HepG2 (cell line): ENCODE measurements at regions not wholly inside any gene's neighbourhood (a gene's known extent, or its start where the extent isn't known, plus 50 kb on each side); places are given as distances from the start of the nearest gene placed in this dataset.
A peak's percentile ranks its signal among the peaks of the same experiment; 100 is the strongest.

ENCODE experiments used
- ATAC-seq: fragments of 200-7000 bp; cut with Tn5 transposase; 3 replicates; pipeline ENCODE4 v1.9.1; 2020; ENCODE audit warnings: mild to moderate bottlenecking, moderate library complexity
- BruUV-seq: library from RNA; stranded (reverse); fragments of 400-500 nt; replicated peaks from 2 replicates; lab custom pipeline; 2021; lab: Mats Ljungman, UMichigan
- CTCF ChIA-PET: fragments of 300-600 bp; formaldehyde crosslinking; extraction: SDS; loops from one replicate; lab custom pipeline; 2021; ENCODE audit warnings: low total read pairs, inconsistent platforms, low intra/inter-chr PET ratio; lab: Yijun Ruan, JAX
- POLR2A ChIA-PET: fragments of 350-600 bp; sonication (Branson Sonifier 250); formaldehyde crosslinking; loops from one replicate; lab custom pipeline; 2020; ENCODE audit warnings: antibody characterized with exemption, inconsistent platforms; lab: Yijun Ruan, JAX
- DNase-seq: peaks from one replicate; pipeline ENCODE4 v3.0.0-alpha.2; 2015; ENCODE audit warnings: low spot score
- FAIRE-seq: peaks from 3 replicates; lab custom pipeline; 2011; peaks lifted over from hg19 to GRCh38; lab: Jason Lieb, UNC
- H2AFZ ChIP-seq: one replicate; pipeline ENCODE4 v1.6.1; 2011; ENCODE audit warnings: low read length, inconsistent platforms
- H3K27ac ChIP-seq: fragments of 300-600 bp; 3 replicates; pipeline ENCODE4 v1.8.0; 2011; ENCODE audit warnings: mixed run types, mild to moderate bottlenecking, mixed read lengths, low read length, inconsistent platforms; ENCODE audit not compliant: insufficient read depth; ENCODE audit errors: extremely low read length
- H3K27me3 ChIP-seq, 2 experiments: fragments of 200-600 bp in 1 of 2; 2 replicates in 1 of 2; 3 replicates in 1 of 2; pipeline versions ENCODE4 v1.6.0 to v1.8.0; 2011; ENCODE audit warnings: low read length in 2 of 2, mild to moderate bottlenecking in 2 of 2, moderate library complexity in 2 of 2, inconsistent platforms in 1 of 2; ENCODE audit not compliant: insufficient read depth in 2 of 2, control insufficient read depth in 1 of 2
- H3K36me3 ChIP-seq, 2 experiments: fragments of 200-600 bp in 1 of 2; replicated peaks in 1 of 2; 2 replicates in 1 of 2; 3 replicates in 1 of 2; pipeline versions ENCODE4 v1.5.1 to v1.8.0; 2011; ENCODE audit warnings: low read length in 2 of 2, inconsistent platforms in 1 of 2; ENCODE audit not compliant: insufficient read depth in 2 of 2, control insufficient read depth in 1 of 2
- H3K4me1 ChIP-seq: 2 replicates; pipeline ENCODE4 v1.5.1; 2012; ENCODE audit warnings: low read length, inconsistent platforms; ENCODE audit not compliant: insufficient read depth
- H3K4me2 ChIP-seq: 2 replicates; pipeline ENCODE4 v1.6.0; 2011; ENCODE audit warnings: low read depth, low read length, inconsistent platforms
- H3K4me3 ChIP-seq, 3 experiments: fragments of 200-600 bp in 1 of 3; sonication (generic), shearing (Covaris generic) in 1 of 3; replicated peaks in 1 of 3; 2 replicates each; pipeline ENCODE4 v1.5.1; 2011 to 2016; ENCODE audit warnings: low read length in 3 of 3, inconsistent platforms in 2 of 3, low read depth in 2 of 3, mild to moderate bottlenecking in 2 of 3, control low read depth in 1 of 3, mixed read lengths in 1 of 3; ENCODE audit not compliant: insufficient read depth in 1 of 3
- H3K79me2 ChIP-seq: one replicate; pipeline ENCODE4 v1.6.1; 2011; ENCODE audit warnings: low read length, inconsistent platforms; ENCODE audit not compliant: insufficient read depth
- H3K9ac ChIP-seq: 2 replicates; pipeline ENCODE4 v1.6.0; 2011; ENCODE audit warnings: mild to moderate bottlenecking, low read depth, low read length, inconsistent platforms; ENCODE audit not compliant: insufficient read depth
- H3K9me3 ChIP-seq: 2 replicates; pipeline ENCODE4 v1.5.1; 2012; ENCODE audit warnings: mild to moderate bottlenecking, low read length
- H4K20me1 ChIP-seq: 2 replicates; pipeline ENCODE4 v1.6.0; 2011; ENCODE audit warnings: inconsistent platforms, mild to moderate bottlenecking, low read length, moderate library complexity; ENCODE audit not compliant: insufficient read depth
- AHR ChIP-seq: IDR thresholded peaks from 2 replicates; pipeline ENCODE4 v1.6.1; 2018; ENCODE audit warnings: missing genetic modification reagents, missing compliant biosample characterization
- CTCF ChIP-seq: sonication (generic); formaldehyde crosslinking; IDR thresholded peaks from 2 replicates; pipeline ENCODE4 v1.5.0; 2020; ENCODE audit warnings: mild to moderate bottlenecking, missing genetic modification reagents, moderate library complexity
- MAX ChIP-seq: IDR thresholded peaks from 2 replicates; pipeline ENCODE4 v1.6.1; 2012; ENCODE audit warnings: inconsistent platforms
- RELA ChIP-seq: sonication (generic); formaldehyde crosslinking; IDR thresholded peaks from 2 replicates; pipeline ENCODE4 v1.4.0; 2020; ENCODE audit warnings: missing genetic modification reagents
- STAG1 ChIP-seq: sonication (generic); formaldehyde crosslinking; IDR thresholded peaks from 2 replicates; pipeline ENCODE4 v1.4.0; 2020; ENCODE audit warnings: missing genetic modification reagents
- ZNF142 ChIP-seq: sonication (generic); formaldehyde crosslinking; IDR thresholded peaks from 2 replicates; pipeline ENCODE4 v1.4.0; 2020; ENCODE audit warnings: missing genetic modification reagents
- WGBS: methylation state at CpG from one replicate; pipeline ENCODE4 v1.1.6; 2017; ENCODE audit warnings: low lambda C conversion rate; 5-methylcytosine and 5-hydroxymethylcytosine counted together
- in situ Hi-C: cut with HindIII; loops from 2 replicates; pipeline ENCODE4 v1.10.0; 2017; ENCODE audit warnings: low pct_unique_long_range_greater_than_20kb; ENCODE audit not compliant: extremely low pct_ligation_motif_present
- intact Hi-C: fragments of 100-400 bp; cut with micrococcal nuclease; formaldehyde crosslinking; loops from one replicate; pipeline ENCODE4 v1.10.0; 2022; ENCODE audit not compliant: unreplicated experiment

- no peak for TF ChIP-seq MAX
Measured at GRCh38 chr7:106736508-106737201, 75.7 kb upstream of the CCDC71L start (continued).

GRCh38 chr7:106737202-106737562 lies 76.2 kb upstream of the CCDC71L start:
- ATAC-seq (no peak), FAIRE-seq (no peak), DNase-seq (no peak)
- intact Hi-C loops (loop anchor here (2.0 kb wide), 1 partner anchor 560 kb away; no protein-coding TSS in a partner anchor), in situ Hi-C loops (loop anchor here (10.0 kb wide), 1 partner anchor 192 kb away; no protein-coding TSS in a partner anchor)
- CTCF ChIA-PET = interaction anchor here (1.9 kb wide), 1 partner anchor 195 kb away, joined by 6 read pairs; no protein-coding TSS in a partner anchor
- Histone ChIP-seq H3K9me3 (no peaks in the 10 kb centered on the region), H3K4me2 (no peak overlapping the region), H3K4me1 (no peaks in the 10 kb centered on the region), H3K27me3 (no peaks in the 10 kb centered on the region), H4K20me1 (no peaks in the 10 kb centered on the region), H3K4me3 (no peak overlapping the region), H3K9ac (no peak overlapping the region), H3K79me2 (no peaks in the 10 kb centered on the region), H3K27ac (no peak overlapping the region), H3K36me3 (no peaks in the 10 kb centered on the region), H2AFZ (no peak overlapping the region)
- POLR2A ChIA-PET = no interaction called here
- TF ChIP-seq ZNF142 (no peak), CTCF (peak; percentile 8; the same call in 1 of the 2 replicates), AHR (CRISPR knock-in tag) (no peak), STAG1 (CRISPR knock-in tag) (0 out of 2 replicates have a peak, but pooled peaks have one; percentile 10), RELA (CRISPR knock-in tag) (no peak)
- BruUV-seq = no TSS peak
- 0% methylated on average over 1 of the region's 1 CpG for WGBS
